NCI-H1417 treated with DMSO at 0.1 percent for 48 hours (cell line): ENCODE measurements at regions not wholly inside any gene's neighbourhood (a gene's known extent, or its start where the extent isn't known, plus 50 kb on each side); places are given as distances from the start of the nearest gene placed in this dataset.
A peak's percentile ranks its signal among the peaks of the same experiment; 100 is the strongest.
"Not testable (repeated sequence)": the region's sequence is repeated elsewhere in the genome, so short reads cannot be mapped to it uniquely, and the experiment has no call there.

ENCODE experiments used
- DNase-seq: peaks from one replicate; lab custom pipeline; 2025; lab: John Stamatoyannopoulos, UW

DNA sequence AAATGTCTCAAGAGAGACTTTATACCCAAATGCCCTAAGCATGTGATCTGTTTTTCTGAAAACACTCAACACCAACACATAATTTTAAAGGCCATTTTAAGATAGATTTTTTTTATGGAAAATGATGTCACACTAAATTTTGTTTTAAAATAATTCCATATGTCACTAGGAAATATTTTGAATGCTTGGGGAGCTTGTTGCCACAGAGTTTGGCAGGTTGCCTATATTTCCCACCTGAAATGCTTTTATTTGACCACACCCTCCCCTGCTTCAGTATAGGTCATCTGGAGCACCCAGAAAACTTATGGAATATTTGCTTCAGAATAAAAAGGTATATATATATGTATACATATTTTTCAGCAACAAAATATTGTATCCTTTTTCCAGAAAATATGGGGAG is 180.0 kb upstream of the ANK3 start:
- no peak for DNase-seq

- DNase-seq, result no peak
Observed at GRCh38 chr10:60566096-60566495, 176.4 kb upstream of the ANK3 start.

DNA sequence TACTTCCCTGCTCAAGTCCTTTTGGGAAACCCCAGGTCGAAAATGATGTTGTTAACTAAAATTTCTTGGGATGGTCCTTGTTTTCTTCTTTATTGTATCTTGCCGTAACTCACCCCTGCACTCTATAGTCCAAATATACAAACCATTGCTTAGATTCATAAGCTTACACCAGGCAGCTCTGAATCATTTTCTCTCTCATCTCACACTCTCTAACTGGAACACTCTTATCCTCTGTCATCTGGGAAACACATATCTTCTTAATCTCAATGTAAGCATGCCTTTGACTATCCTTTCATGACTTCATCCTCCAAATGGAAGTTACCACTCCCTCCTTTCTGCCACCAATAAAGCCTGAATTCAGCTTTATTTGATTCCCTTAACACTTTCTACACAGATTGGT is 175.8 kb upstream of the ANK3 start:
- DNase-seq, result no peak

DNA sequence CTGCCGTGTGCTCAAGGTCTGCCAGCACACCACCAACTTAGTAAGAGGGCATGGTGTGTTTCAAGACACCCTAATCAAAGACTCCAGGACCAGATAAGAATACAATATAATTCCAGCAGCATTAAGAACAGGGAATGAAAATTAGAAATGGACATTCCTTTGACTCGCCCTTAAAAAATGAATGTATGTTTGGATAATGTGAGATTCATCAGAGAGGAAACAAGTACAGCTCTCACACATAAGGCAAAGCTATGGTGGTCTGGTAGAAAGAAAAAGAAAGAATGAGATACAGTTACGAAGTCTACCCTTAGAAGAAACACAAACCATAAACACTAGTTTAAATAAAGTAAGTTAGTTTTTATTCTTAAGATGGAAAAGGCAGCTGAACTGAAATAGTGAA is 174.8 kb upstream of the ANK3 start:
- DNase-seq, result no peak

DNA sequence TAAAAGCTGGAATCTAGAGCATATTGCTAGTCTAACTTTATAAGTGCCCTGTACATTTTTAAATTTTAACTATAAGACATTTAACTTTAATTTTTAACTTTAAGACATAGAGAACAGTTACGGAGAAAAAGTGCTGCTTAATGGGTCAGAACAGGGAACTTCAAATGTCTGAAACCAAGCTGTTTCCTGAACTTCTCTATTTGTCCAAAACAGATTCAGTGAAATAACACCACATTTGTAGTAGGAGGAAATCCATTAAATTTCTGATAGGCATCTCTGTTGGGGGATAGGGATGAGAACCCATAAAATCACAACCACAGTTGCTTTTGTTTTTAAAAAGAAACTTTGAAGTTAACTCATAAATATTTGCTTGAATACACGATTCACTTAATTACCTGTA is 170.8 kb upstream of the ANK3 start:
- no peak for DNase-seq

- DNase-seq, result no peak
Observed at GRCh38 chr10:60555700-60556099, 166.0 kb upstream of the ANK3 start.

DNA sequence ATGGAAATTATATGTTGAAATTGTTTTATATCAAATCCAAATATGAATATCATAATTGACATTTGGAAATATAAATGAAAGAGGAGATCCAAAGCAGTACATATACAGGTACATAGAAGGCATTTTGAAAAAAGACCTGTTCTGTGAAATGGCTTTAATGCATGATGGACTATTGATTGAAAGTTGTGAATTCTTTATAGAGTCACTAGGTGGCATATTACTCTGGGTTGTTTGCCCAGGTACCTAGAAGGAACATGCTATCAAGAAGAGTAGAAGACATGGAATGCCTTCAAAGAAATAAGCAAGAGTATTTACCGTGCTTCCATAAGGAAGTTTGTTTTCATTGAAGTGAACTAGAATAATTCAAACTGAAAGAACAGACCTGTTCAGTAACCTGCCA is 160.0 kb upstream of the ANK3 start:
- DNase-seq, result no peak

- no peak for DNase-seq
Observed at GRCh38 chr10:60542657-60543056, 153.0 kb upstream of the ANK3 start.

DNA sequence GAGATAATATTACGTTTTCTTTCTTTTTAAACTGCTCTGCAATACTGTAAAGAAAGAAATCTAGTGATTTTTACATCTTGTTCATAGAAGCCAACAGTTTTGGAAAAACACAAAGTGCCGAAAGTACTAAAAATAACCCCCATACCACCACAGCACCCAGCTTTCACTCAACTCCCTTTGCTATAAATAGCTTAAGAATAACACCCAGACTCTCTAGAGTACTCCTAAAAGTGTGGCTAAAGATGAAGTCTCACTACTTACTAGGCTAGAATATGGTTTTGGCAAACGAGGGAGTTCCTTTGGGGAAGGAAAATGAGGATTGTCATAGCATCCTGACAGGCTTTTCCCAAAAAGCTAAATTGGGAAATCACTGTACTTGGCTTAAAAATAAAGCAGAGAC is 151.8 kb upstream of the ANK3 start:
- no peak for DNase-seq

DNA sequence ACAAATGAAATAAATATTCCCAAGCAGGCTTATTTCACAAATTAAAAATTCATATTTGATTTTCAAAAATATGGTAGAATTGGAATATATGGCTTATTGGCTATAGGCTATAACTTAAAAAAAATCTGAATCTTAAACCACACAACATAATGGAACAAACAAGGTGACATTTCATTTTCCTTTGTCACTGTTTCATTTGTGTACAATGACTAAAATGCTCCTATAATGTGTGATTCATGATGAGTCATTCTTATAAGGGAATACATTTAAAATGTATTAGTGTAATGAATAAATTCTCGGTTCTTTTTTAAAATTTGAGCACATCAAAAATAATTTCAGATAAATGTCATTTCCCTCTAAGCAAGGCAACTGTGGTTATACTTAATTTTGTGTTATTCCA is 148.0 kb upstream of the ANK3 start:
- no peak for DNase-seq

DNA sequence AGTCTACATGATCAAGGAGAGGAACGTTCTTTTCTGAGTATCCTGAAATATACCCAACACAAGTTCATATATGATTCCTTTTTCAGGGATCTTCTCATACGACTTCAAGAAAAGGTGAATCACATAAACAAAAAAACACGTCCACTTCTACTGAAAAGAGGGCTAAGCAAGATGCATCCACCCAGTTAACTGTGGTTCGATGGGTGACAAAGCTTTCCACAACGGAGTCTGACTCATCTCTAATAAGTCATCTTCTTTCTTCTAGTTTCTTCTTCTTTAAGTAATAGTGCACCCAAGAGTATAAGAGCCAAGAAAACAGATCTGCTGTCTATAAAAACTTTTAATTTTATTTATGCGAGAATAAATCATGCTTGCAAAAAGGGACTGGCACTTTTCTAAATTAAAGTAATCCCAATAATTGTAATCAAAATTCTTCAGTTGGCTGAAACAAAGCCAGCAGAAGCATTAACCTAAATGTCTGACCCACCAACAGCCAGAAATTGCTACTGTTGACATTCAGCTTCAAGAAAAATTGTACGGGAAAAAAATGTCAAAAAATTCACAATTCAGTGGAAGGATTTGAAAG is 146.9 kb upstream of the ANK3 start:
- no peak for DNase-seq

DNA sequence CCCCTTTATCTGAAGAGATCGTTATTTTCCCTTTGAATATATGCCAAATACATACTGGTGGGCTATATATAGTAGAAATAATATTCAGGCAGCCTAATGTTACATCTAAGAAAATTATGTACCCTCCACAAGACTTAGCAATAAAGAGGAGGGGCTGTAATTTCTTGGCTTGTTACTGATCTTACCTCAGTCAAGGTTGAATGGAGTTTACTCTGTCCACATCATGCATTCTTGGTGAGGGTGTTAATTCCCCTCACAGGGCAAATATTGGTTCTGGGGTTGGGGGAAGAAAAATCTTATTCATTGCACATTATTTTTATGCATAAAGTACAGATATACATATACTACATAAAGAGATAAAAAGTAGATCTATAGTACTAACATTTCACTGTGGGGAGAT is 145.8 kb upstream of the ANK3 start:
- DNase-seq, result no peak

DNA sequence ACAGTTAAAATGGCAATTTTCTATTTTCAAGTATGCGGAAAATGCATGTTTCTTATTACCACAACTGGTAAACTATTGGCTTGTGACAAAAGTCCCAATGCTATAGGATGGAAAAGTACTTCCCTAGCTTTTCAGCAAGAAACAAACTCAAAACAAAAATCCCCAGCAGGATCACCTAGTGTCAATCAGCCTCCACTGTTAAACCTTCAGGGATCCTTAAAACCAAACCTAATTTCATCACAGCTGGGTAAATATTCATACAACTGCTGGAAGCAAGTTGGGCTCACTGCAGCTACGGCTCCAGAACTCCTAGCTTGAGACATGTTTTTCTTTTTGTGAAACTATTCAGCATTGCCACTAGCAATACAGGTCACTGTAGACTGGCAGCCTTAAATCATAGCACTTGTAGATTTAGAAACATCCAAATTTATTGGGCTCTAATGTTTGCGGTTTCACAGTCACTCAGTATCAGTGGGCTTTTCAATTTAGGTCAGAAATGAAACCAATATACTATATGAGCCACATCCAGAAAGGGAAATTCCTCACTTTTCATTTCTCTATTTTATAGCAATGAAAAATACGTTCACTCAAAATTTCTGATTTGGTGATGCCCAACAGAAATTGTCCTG is 145.2 kb upstream of the ANK3 start:
- DNase-seq, result no peak

GRCh38 chr10:60532696-60533468 is 143.2 kb upstream of the ANK3 start:
- DNase-seq, result no peak

DNA sequence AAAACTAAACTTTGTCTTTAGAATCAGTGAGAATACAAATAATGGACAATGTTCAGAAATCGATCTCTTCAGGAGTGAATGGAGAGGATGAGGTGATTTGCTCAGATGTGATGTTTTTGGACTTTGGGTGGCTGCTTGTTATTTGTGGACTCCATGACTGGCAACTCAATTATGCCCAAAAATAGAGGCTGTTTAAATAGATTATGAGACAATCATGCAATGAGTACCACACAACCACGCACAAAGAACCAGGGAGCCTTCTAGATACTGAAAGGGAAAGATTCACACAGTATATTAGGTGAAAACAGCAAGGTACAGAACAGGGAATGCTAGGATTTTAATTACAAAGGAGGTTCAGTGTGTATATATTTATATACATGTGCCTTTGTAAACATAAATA is 141.3 kb upstream of the ANK3 start:
- no peak for DNase-seq

GRCh38 chr10:60527676-60528075 is 138.0 kb upstream of the ANK3 start:
- DNase-seq, result no peak

DNA sequence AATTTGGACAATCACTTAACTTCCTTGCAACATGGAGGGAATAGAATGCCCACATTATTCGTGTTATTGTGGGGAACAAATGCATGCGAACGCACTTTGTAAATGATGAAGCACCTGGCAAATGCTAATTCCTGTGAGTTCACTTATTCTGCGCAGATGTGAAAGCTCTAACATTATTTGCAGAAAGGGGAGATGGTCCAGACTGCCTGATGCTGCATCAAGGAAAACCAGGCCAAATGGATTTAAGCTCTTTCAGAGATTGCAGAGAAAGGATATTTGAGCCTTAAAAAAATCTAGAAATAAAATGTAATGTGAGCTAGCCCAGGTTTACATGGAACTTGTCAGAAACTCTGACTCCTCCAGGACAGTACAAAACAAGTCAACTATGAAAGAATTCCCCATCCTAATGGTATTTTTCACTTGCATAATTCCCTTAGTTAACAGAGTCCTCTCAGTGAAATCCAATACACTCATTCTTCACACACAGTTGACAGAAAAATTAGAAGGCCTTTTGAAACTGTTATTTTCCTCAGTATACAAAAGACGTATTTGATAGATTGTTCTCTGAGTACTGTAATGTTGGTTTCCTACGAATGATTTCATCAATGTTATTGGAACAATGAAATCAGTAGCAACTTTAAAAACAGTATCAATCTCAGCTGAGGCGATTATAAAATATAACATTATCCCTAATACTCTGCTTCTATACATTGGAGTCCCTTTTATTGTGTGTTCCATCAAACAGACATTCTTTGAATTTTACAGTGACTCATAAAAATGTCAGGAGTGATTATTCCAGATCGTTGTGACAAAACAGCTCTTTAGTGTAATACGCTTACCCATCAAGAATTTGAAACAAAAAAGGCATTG is 136.3 kb upstream of the ANK3 start:
- DNase-seq, result no peak

GRCh38 chr10:60524541-60524940 is 134.9 kb upstream of the ANK3 start:
- no peak for DNase-seq

DNA sequence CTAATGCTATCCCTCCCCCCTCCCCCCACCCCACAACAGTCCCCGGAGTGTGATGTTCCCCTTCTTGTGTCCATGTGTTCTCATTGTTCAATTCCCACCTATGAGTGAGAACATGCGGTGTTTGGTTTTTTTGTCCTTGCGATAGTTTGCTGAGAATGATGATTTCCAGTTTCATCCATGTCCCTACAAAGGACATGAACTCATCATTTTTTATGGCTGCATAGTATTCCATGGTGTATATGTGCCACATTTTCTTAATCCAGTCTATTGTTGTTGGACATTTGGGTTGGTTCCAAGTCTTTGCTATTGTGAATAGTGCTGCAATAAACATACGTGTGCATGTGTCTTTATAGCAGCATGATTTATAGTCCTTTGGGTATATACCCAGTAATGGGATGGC is 133.7 kb upstream of the ANK3 start:
- not testable (repeated sequence) for DNase-seq

DNA sequence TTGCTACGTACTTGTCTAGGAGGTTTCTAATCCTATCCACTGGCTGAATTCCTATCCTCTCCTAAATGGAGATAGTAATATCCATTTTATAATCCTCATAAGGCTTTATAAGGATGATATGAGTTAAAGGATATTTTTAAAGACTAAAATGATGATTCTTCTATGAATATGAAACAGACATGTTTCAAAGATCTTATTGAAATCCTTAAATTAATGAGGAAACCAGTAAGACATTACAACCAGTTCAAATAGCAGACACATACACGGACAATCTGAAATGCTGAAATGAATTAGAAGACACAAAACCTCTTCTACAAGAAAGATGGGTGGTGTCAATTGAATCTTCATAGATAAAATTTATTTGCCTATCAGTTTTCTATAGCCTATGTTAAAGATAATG is 132.9 kb upstream of the ANK3 start:
- no peak for DNase-seq

GRCh38 chr10:60521974-60522405 is 132.3 kb upstream of the ANK3 start:
- peak; percentile 50 for DNase-seq

- no peak for DNase-seq
Observed at GRCh38 chr10:60518745-60519144, 129.1 kb upstream of the ANK3 start.

DNA sequence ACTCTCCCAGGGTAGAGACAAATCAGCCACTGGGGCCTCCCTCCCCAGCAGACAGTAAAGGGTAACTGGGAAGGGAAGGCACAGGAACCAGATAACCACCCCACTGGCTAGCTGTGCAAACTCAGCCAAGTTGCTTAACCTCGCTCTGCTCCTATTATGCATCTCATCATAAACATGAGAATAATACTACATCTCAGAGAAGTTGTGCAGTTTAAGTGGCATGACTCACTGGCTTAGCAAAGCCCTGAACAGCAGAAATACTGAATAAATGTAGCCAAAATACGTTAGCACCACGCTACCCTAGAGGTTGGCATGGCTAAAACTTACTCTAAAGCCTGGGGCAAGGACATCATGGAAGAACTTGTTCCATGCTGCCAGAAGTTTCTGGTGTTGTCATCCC is 128.1 kb upstream of the ANK3 start:
- no peak for DNase-seq
